Fibroblast of lung (primary cell): ENCODE measurements at regions not wholly inside any gene's neighbourhood (a gene's known extent, or its start where the extent isn't known, plus 50 kb on each side); places are given as distances from the start of the nearest gene placed in this dataset.

Source experiments
- EZH2 ChIP-seq: IDR thresholded peaks from 2 replicates; pipeline ENCODE4 v1.5.1; 2012; ENCODE audit warnings: low read length, control low read depth, mild to moderate bottlenecking; ENCODE audit errors: missing control alignments
- TF ChIP-seq, protein P1 (sequence below), 2 donors: IDR thresholded peaks in 1 of 2; conservative IDR thresholded peaks in 1 of 2; 1 replicate in 1 of 2; 2 replicates in 1 of 2; pipeline ENCODE4 v1.5.1; 2011 to 2012; ENCODE audit warnings: low read length in 2 of 2, control low read depth in 1 of 2, inconsistent platforms in 1 of 2, low read depth in 1 of 2, mild to moderate bottlenecking in 1 of 2

DNA sequence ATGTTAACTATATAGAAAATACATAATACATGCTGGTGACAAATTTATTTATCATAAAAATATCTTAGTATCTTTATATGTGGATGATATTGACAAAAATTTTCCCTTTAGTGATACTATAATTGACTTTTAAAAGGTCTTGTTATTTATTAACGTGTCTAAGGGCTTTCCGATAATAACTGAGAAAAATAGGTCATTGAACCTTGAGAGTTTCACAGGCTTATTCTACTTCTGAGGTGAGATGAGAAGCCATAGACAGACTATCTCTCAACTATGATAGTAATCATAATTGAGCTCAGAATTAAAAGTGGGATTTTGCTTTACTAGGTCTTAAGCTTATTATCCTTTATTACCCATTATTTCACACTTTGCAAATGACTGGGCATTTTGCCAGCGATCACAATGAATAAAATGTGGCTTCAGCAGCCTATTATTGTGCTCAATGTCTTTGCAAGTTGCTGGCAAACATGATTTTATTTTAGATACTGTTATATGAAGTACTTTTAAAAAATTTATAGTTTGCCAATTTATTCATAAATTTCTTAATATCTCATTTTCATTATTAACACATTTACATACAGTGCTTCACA, 574.5 kb downstream of the ZWINT start:
- TF ChIP-seq, protein P1, sequence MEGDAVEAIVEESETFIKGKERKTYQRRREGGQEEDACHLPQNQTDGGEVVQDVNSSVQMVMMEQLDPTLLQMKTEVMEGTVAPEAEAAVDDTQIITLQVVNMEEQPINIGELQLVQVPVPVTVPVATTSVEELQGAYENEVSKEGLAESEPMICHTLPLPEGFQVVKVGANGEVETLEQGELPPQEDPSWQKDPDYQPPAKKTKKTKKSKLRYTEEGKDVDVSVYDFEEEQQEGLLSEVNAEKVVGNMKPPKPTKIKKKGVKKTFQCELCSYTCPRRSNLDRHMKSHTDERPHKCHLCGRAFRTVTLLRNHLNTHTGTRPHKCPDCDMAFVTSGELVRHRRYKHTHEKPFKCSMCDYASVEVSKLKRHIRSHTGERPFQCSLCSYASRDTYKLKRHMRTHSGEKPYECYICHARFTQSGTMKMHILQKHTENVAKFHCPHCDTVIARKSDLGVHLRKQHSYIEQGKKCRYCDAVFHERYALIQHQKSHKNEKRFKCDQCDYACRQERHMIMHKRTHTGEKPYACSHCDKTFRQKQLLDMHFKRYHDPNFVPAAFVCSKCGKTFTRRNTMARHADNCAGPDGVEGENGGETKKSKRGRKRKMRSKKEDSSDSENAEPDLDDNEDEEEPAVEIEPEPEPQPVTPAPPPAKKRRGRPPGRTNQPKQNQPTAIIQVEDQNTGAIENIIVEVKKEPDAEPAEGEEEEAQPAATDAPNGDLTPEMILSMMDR (conservative IDR thresholded peaks at IDR 0.05 in 1 of 2, IDR thresholded peaks at IDR 0.05 in 1 of 2; ENCODE audit: low read depth in 1 of 2, low read length in 2 of 2): no peak
- no peak for TF ChIP-seq EZH2
